Neural progenitor cell (in vitro differentiated cells): ENCODE measurements at regions not wholly inside any gene's neighbourhood (a gene's known extent, or its start where the extent isn't known, plus 50 kb on each side); places are given as distances from the start of the nearest gene placed in this dataset.

Experiments used
- DNase-seq: peaks from one replicate; pipeline ENCODE4 v3.0.0-alpha.2; 2016; ENCODE audit warnings: low spot score
- H2AFZ ChIP-seq: fragments of 200-600 bp; sonication (generic); replicated peaks from 2 replicates; pipeline ENCODE4 v1.6.1; 2016; ENCODE audit warnings: antibody characterized with exemption
- H3F3A ChIP-seq: fragments of 200-600 bp; sonication (generic); 2 replicates; pipeline ENCODE4 v1.6.1; 2016; ENCODE audit warnings: antibody characterized with exemption, low read depth
- H3K27ac ChIP-seq: fragments of 200-600 bp; sonication (generic); 2 replicates; pipeline ENCODE4 v1.5.1; 2016; ENCODE audit warnings: mild to moderate bottlenecking
- H3K27me3 ChIP-seq: fragments of 200-600 bp; sonication (generic); 2 replicates; pipeline ENCODE4 v1.6.1; 2016; ENCODE audit warnings: mild to moderate bottlenecking, moderate library complexity
- H3K36me3 ChIP-seq: fragments of 200-600 bp; sonication (generic); 2 replicates; pipeline ENCODE4 v1.5.1; 2016
- H3K4me1 ChIP-seq: fragments of 200-600 bp; sonication (generic); 2 replicates; pipeline ENCODE4 v1.6.1; 2016; ENCODE audit warnings: mixed run types
- H3K4me2 ChIP-seq: fragments of 200-600 bp; sonication (generic); 2 replicates; pipeline ENCODE4 v1.6.1; 2016
- H3K4me3 ChIP-seq: fragments of 200-600 bp; sonication (generic); 2 replicates; pipeline ENCODE4 v1.5.1; 2016
- H3K79me2 ChIP-seq: fragments of 200-600 bp; sonication (generic); 2 replicates; pipeline ENCODE4 v1.6.1; 2016; ENCODE audit warnings: low read depth
- H3K9ac ChIP-seq: fragments of 200-600 bp; sonication (generic); 2 replicates; pipeline ENCODE4 v1.6.1; 2016
- H3K9me3 ChIP-seq: fragments of 200-600 bp; sonication (generic); 2 replicates; pipeline ENCODE4 v1.5.1; 2016; ENCODE audit warnings: low read depth
- H4K20me1 ChIP-seq: fragments of 200-600 bp; sonication (generic); 2 replicates; pipeline ENCODE4 v1.6.1; 2016; ENCODE audit warnings: low read depth
- H3K27ac Mint-ChIP-seq: 3 replicates; pipeline ENCODE4 v1.8.0; 2021; ENCODE audit warnings: mixed read lengths
- H3K27me3 Mint-ChIP-seq: 2 replicates; pipeline ENCODE4 v1.8.0; 2022; ENCODE audit warnings: low read depth, mild to moderate bottlenecking, inconsistent platforms, moderate library complexity, mixed read lengths; ENCODE audit not compliant: insufficient read depth
- H3K36me3 Mint-ChIP-seq: 3 replicates; pipeline ENCODE4 v1.8.0; 2021; ENCODE audit warnings: mixed read lengths
- H3K4me1 Mint-ChIP-seq: 3 replicates; pipeline ENCODE4 v1.8.0; 2021; ENCODE audit warnings: mixed read lengths
- H3K4me3 Mint-ChIP-seq: 3 replicates; pipeline ENCODE4 v1.8.0; 2021; ENCODE audit warnings: mild to moderate bottlenecking, moderate library complexity, mixed read lengths
- H3K9me3 Mint-ChIP-seq: 3 replicates; pipeline ENCODE4 v1.8.0; 2020; ENCODE audit warnings: mixed read lengths
- EZH2 ChIP-seq: fragments of 200-600 bp; sonication (generic); IDR thresholded peaks from 2 replicates; pipeline ENCODE4 v1.6.1; 2017; ENCODE audit warnings: antibody characterized with exemption, mild to moderate bottlenecking, moderate library complexity
- EZH2phosphoT487 ChIP-seq: fragments of 200-600 bp; sonication (generic); IDR thresholded peaks from 2 replicates; pipeline ENCODE4 v1.6.1; 2017; ENCODE audit warnings: antibody characterized with exemption
- TF ChIP-seq, protein P1 (sequence below): fragments of 200-600 bp; sonication (generic); IDR thresholded peaks from 2 replicates; pipeline ENCODE4 v1.5.1; 2017; ENCODE audit warnings: antibody characterized with exemption, mild to moderate bottlenecking

DNA sequence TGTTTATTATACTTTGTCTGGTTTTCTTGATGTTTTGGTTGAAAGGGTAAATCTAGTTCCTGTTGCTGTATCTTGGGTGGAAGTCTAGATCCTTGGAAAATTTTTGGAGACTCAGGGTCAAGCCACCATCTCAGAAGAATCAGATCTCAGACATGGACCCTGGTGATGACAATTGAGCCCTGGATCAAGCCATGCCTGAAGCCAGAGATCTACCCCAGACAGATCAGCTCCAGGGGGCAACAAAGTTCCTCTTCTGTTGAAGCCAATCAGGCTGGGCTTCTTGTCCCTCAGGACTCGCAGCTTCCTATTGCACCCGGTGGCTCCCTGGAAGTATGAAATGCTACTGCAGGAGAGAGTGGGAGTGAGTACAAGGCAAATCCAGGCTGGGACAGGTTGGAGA is 106.9 kb downstream of the UNCX start:
- peaks cover 11% of the 10 kb centered on the region for H3K27me3 Mint-ChIP-seq
- H3K36me3 ChIP-seq = no peaks in the 10 kb centered on the region
- no peak overlapping the region for H3K4me3 ChIP-seq
- peaks cover 7% of the 10 kb centered on the region for H3K4me1 Mint-ChIP-seq
- no peak for DNase-seq
- H3K4me2 ChIP-seq = no peak overlapping the region
- no peaks in the 10 kb centered on the region for H3K79me2 ChIP-seq
- no peaks in the 10 kb centered on the region for H3K9me3 ChIP-seq
- no peak overlapping the region for H3K4me3 Mint-ChIP-seq
- TF ChIP-seq EZH2phosphoT487 = no peak
- TF ChIP-seq EZH2 = no peak
- TF ChIP-seq, protein P1, sequence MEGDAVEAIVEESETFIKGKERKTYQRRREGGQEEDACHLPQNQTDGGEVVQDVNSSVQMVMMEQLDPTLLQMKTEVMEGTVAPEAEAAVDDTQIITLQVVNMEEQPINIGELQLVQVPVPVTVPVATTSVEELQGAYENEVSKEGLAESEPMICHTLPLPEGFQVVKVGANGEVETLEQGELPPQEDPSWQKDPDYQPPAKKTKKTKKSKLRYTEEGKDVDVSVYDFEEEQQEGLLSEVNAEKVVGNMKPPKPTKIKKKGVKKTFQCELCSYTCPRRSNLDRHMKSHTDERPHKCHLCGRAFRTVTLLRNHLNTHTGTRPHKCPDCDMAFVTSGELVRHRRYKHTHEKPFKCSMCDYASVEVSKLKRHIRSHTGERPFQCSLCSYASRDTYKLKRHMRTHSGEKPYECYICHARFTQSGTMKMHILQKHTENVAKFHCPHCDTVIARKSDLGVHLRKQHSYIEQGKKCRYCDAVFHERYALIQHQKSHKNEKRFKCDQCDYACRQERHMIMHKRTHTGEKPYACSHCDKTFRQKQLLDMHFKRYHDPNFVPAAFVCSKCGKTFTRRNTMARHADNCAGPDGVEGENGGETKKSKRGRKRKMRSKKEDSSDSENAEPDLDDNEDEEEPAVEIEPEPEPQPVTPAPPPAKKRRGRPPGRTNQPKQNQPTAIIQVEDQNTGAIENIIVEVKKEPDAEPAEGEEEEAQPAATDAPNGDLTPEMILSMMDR = no peak
- no peaks in the 10 kb centered on the region for H3K27me3 ChIP-seq
- H4K20me1 ChIP-seq = no peaks in the 10 kb centered on the region
- no peaks in the 10 kb centered on the region for H3F3A ChIP-seq
- H2AFZ ChIP-seq = no peak overlapping the region
- H3K27ac ChIP-seq = no peak overlapping the region
- no peak overlapping the region for H3K27ac Mint-ChIP-seq
- H3K36me3 Mint-ChIP-seq = no peaks in the 10 kb centered on the region
- H3K9me3 Mint-ChIP-seq = peaks cover 27% of the 10 kb centered on the region
- no peak overlapping the region for H3K9ac ChIP-seq
- no peaks in the 10 kb centered on the region for H3K4me1 ChIP-seq

- TF ChIP-seq EZH2phosphoT487 = no peak
- TF ChIP-seq EZH2 = no peak
- TF ChIP-seq, protein P1 = no peak
- Histone ChIP-seq H2AFZ (no peak overlapping the region), H4K20me1 (no peaks in the 10 kb centered on the region), H3K27me3 (no peaks in the 10 kb centered on the region), H3K27ac (no peak overlapping the region), H3K36me3 (no peaks in the 10 kb centered on the region), H3K4me3 (no peak overlapping the region), H3K4me1 (no peaks in the 10 kb centered on the region), H3K9ac (no peak overlapping the region), H3K79me2 (no peaks in the 10 kb centered on the region), H3K4me2 (no peak overlapping the region), H3F3A (no peaks in the 10 kb centered on the region), H3K9me3 (no peaks in the 10 kb centered on the region)
- peaks cover 7% of the 10 kb centered on the region for H3K4me1 Mint-ChIP-seq
- no peak overlapping the region for H3K4me3 Mint-ChIP-seq
- H3K27ac Mint-ChIP-seq = no peak overlapping the region
- peaks cover 11% of the 10 kb centered on the region for H3K27me3 Mint-ChIP-seq
- no peaks in the 10 kb centered on the region for H3K36me3 Mint-ChIP-seq
- H3K9me3 Mint-ChIP-seq = peaks cover 26% of the 10 kb centered on the region
- DNase-seq = no peak
Observed at GRCh38 chr7:1340031-1340430, 107.4 kb downstream of the UNCX start.

DNA sequence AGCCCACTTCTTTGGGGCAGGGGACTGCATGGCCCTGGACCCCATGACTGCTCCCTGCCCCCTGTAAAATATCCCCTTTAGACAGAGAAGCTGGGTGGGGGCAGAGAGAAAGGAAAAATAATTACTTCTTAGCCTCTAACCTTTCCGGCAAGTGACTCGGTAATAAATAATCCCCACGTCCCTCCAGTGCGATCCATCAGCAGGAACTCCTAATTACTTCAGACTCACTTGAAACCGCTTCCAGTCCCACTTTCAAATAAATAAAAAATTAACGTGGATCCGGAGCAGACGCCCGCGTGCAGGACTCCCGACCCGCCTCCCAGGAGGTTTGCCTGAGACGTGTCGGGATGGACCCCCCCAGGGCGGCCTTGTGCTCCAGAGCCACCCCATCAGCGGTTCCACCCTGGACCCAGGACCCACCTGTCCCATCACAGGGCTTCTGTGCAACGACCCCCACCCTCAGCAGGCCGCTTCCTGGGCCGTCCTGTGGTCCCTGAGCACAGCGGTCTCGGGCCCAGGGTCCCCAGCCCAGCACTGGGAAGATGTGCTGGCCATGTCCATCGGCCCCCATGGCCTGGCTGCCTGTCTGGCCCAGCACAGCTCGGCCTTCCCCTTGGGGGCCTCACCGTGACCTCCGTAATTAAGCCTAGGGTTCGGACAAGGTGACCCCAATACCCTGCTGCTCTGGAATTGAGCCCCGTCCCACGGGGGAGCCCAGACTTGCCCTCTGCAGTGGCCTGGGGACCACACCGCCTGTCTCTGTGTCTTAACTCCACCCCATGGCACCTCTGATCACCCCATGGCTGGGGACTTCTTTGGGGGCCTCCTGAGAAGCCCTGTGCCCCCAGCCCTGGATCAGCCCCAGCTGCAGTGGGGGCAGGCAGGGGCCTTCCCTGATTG is 108.0 kb downstream of the UNCX start:
- TF ChIP-seq, protein P1 = no peak
- no peak for TF ChIP-seq EZH2phosphoT487
- no peak for TF ChIP-seq EZH2
- Histone ChIP-seq H3K79me2 (no peaks in the 10 kb centered on the region), H3K4me2 (no peak overlapping the region), H3K4me1 (no peaks in the 10 kb centered on the region), H3K9me3 (no peaks in the 10 kb centered on the region), H3K27ac (no peak overlapping the region), H2AFZ (peak overlapping the region; percentile 20), H3K9ac (no peak overlapping the region), H3K36me3 (no peaks in the 10 kb centered on the region), H3F3A (no peaks in the 10 kb centered on the region), H3K4me3 (no peak overlapping the region), H3K27me3 (no peaks in the 10 kb centered on the region), H4K20me1 (no peaks in the 10 kb centered on the region)
- no peak for DNase-seq
- H3K4me3 Mint-ChIP-seq = no peak overlapping the region
- H3K9me3 Mint-ChIP-seq = peaks cover 24% of the 10 kb centered on the region
- no peak overlapping the region for H3K27ac Mint-ChIP-seq
- peaks cover 11% of the 10 kb centered on the region for H3K27me3 Mint-ChIP-seq
- peaks cover 7% of the 10 kb centered on the region for H3K4me1 Mint-ChIP-seq
- no peaks in the 10 kb centered on the region for H3K36me3 Mint-ChIP-seq
